ENCODE measurements at regions not wholly inside any gene's neighbourhood (a gene's known extent, or its start where the extent isn't known, plus 50 kb on each side); places are given as distances from the start of the nearest gene placed in this dataset.

GRCh38 chr6:23873161-23873560, 252.9 kb upstream of the NRSN1 start:
- TF ChIP-seq CTCF (IDR thresholded peaks at IDR 0.05; ENCODE audit: borderline replicate concordance, insufficient read depth, low read depth, low read length) = no peak
- H3K4me3 ChIP-seq (ENCODE audit: low read depth, low read length) = no peak overlapping the region

- H3K4me3 ChIP-seq (ENCODE audit: low read depth, low read length) = no peak overlapping the region
- TF ChIP-seq CTCF (IDR thresholded peaks at IDR 0.05; ENCODE audit: borderline replicate concordance, insufficient read depth, low read depth, low read length) = no peak
Observed at GRCh38 chr6:23875006-23875405, 251.0 kb upstream of the NRSN1 start.

- H3K4me3 ChIP-seq (ENCODE audit: low read depth, low read length) = no peak overlapping the region
Observed at GRCh38 chr6:23879816-23880215, 246.2 kb upstream of the NRSN1 start.

GRCh38 chr6:23890543-23891227, 235.3 kb upstream of the NRSN1 start:
- no peak for TF ChIP-seq CTCF (IDR thresholded peaks at IDR 0.05; ENCODE audit: borderline replicate concordance, insufficient read depth, low read depth, low read length)
- no peak overlapping the region for H3K4me3 ChIP-seq (ENCODE audit: low read depth, low read length)

More at GRCh38 chr6:23879816-23880215, 246.2 kb upstream of the NRSN1 start:
- TF ChIP-seq CTCF (IDR thresholded peaks at IDR 0.05; ENCODE audit: borderline replicate concordance, insufficient read depth, low read depth, low read length) = no peak

GRCh38 chr6:23905133-23905815, 220.7 kb upstream of the NRSN1 start:
- no peak overlapping the region for H3K4me3 ChIP-seq (ENCODE audit: low read depth, low read length)
- no peak for TF ChIP-seq CTCF (IDR thresholded peaks at IDR 0.05; ENCODE audit: borderline replicate concordance, insufficient read depth, low read depth, low read length)

GRCh38 chr6:23910420-23910819, 215.6 kb upstream of the NRSN1 start:
- no peak overlapping the region for H3K4me3 ChIP-seq (ENCODE audit: low read depth, low read length)

More at GRCh38 chr6:23910420-23910819, 215.6 kb upstream of the NRSN1 start:
- TF ChIP-seq CTCF (IDR thresholded peaks at IDR 0.05; ENCODE audit: borderline replicate concordance, insufficient read depth, low read depth, low read length) = no peak

Data from GM12875 (cell line).